Hypothalamus (tissue), 51 donors: ENCODE measurements at regions not wholly inside any gene's neighbourhood (a gene's known extent, or its start where the extent isn't known, plus 50 kb on each side); places are given as distances from the start of the nearest gene placed in this dataset.

Experiments
- DNase-seq, 51 donors: peaks; one replicate each; lab custom pipeline; 2025; lab: John Stamatoyannopoulos, UW

DNA sequence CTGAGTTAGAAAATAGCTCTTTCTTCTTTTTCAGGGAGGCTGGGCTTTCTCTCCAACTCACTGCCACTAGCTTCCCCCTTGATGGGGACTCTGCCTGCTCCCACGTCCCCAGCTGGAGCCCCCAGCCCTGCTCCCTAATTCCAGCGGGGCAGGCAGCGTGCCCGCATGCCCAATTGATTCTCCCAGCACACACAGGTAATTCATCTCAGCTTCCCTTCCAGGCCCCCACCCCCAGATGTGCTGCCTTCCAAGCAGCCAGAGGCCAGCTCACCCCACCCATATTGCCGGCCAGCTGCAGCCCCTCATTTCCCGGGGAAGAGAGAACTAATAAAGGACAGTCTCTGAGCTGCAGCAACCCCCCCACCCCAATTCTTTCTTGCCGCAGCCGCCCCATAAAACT lies 69.8 kb downstream of the EFNB1 start:
- DNase-seq = no peak

DNA sequence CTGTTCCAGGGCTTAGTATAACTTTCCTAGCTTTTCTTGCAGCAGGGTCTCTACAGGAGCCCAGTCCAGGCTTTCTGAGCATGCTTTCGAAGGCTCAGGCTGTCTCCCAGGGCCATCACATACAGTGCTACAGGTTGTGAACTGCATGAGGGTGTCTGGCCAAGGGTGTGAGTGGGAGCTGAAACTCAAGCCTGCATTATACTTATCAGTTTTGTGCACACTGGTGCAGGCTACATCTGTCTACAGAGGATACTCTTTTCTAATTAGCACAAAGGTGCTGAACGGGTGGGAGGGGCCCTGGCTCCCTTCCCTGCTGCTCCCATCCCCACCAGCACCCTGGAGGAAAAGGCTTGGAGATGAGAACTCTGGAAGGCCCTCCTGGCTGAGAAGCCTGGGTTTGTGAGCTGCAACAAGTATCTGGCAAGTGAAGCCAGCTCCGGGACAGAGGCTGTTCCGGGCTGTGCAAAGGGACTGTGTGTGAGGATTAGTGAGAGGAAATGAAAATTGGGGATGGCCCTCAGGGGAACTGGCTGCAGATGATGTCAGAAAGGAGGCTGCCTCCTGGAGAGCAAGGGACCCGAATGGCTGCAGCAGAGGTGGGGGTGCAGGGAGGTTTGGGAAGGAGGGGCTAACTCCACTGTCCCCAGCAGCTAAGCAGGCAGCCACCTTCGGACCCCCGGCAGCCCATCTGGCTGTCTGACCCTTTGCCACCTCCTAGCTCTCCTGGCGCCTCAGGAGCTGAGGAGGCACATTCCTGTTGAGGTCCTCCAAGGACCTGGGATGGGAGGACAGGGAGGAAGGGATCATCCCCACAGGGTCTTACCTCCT lies 68.5 kb downstream of the EFNB1 start:
- no peak for DNase-seq

DNA sequence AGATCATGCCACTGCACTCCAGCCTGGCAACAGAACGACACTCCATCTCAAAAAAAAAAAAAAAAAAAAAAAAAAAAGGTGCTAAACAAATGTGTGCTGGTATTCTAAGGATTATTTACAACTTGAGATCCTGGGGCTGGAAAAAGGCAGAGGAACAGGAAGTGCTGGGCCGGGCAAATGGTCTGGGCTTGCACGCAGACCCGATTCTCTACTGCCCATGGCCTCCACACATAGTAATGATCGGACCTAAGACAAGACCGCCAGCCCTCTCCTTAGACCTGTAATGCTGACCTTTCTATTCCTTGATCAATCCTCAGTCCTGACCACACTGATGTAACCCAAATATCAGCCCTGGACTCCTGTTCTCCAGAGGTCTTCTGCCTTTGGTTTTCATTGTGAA lies 67.8 kb downstream of the EFNB1 start:
- no peak for DNase-seq

DNA sequence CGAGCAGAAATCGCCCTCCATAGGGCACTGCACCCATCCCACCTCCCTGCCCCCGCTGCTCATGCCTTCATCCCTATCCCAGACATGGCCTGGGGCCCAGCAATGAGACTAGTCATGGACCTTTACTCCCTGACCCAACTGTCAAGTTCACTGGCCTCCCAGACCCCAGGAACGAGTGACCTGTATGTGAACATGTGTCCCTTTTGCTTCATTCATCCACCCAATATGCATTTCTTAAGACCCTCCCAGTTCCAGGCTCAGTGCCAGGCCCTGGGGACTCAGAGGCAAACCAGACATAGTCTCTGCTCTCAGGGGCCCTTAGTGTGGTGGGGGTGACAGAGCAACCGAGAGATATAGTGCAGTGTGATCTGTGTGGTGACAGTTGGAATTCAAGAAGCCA lies 67.0 kb downstream of the EFNB1 start:
- no peak for DNase-seq

DNA sequence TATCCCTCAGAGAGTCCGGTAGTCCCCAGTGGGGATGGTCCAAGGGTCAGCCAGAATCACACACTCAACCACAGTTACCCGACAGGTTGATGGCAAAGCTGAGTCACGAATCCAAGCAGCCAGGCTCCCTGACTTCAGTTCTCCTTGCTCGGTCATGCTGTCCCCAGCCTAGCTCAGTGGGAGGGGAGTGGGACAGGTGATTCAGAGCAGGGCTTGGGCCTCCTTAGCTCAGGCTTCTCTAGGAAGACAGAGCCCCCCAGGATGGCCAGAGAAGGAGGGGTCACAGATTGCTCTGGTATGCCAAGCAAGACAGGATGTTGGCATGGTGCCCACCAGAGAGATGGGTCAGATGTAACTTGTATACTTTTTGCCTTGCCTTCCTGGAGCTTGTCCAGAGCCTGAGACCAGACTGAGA lies 66.5 kb downstream of the EFNB1 start:
- DNase-seq = peak in 15 of 51 donors; percentile 1 to 54 (median 15)

DNA sequence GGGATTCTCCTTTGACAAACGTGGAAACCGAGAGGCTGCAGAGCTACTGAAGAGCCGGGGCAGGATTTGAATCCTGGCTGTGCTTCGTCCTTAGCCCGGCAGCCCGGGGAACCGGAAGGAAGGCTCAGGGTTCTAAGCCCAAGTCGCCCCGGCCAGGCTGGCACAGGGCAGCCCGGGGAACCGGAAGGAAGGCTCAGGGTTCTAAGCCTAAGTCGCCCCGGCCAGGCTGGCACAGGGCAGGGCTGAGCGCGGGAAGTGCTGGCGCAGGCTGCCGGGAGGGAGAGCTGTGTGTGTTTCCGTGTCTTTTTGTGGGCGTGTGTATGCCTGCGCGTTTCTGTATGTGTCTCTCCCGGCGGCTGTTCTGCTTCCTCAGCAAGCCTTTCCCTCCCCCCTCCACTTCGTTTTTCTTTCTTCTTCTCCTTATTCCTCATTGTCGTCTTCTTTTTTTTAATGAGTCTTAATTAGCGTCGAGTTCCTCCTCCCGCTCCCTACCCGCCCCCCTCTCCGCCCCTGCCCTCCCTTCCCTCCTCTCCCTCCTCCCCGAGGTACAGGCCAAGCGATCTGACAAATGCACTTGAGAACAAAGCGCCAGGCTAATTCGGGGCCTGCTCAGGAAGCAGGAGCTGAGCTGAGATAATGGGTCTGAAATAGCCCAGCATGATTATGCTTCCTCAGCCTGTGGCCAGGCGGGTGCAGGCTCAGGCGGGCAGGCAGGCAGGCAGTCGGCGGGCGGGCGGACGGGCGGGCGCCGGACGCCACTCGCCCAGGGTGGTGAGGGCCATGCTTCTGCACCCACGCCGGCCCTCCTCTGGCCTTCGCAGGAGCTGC lies 65.9 kb downstream of the EFNB1 start:
- DNase-seq = peak in 39 of 51 donors; percentile 2 to 67 (median 25)

DNA sequence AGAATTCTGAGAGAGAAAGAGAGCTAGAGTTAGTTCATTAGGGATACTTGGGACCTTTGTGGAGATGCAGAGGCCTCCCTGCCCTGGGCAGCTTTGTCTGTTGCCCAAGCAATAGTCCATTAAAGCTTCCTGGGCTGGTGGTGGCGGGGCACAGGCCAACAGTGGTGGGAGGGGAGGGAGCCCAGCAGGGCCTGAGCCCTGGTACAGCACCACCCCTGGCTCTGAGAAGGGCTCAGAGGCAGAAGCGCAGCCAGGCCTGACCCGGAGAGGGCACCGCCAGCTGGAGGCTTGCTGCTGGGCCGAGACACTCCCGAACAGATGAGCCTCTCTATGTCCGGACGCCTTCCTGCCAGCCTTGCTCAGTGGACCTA lies 65.3 kb downstream of the EFNB1 start:
- DNase-seq = peak in 27 of 51 donors; percentile 2 to 67 (median 23)

DNA sequence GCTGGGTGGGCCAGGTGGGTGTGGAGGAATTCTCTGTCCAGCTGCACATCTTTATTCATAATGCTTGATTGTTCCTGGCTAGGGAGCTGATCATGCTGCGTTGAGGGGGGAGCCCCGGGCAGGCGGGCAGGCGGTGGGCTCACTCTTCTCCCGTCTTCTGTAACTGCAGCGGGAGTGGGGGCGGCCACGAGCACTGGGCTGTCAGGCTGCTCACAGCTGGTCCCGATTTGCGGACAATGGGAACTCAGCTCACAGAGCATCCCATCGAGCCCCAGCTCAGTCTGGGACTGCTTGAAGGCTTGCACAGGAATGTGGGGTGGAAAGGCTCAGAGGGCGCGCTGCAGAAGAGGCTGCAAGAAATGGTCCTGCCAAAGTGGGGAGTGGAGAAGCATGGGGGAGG lies 63.8 kb downstream of the EFNB1 start:
- no peak for DNase-seq

DNA sequence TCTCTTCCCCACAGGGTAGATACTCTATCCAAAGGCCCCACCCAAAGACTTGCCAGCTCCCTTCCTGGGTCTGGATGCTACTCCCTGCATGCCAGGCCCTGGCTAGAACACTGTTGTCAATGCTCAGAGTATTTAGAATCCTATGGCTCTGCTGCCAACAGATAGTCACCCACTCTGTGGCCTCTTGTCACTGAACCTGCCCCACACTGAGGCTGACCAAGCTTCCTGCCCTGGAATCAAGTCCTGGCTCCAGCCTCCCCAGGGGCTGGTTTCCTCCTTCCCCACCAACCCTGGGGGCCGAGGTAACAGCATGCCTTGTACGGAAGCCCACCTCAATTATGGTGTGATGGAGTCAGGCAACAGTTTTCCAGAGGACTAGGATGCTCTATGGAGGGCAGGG lies 63.3 kb downstream of the EFNB1 start:
- no peak for DNase-seq
